ENCODE measurements at regions not wholly inside any gene's neighbourhood (a gene's known extent, or its start where the extent isn't known, plus 50 kb on each side); places are given as distances from the start of the nearest gene placed in this dataset.

- TF ChIP-seq CTCF (IDR thresholded peaks at IDR 0.05) = no peak
- TF ChIP-seq POLR2AphosphoS5 (IDR thresholded peaks at IDR 0.05) = no peak
- TF ChIP-seq POLR2A (IDR thresholded peaks at IDR 0.05) = no peak
- no peak for TF ChIP-seq EP300 (IDR thresholded peaks at IDR 0.05)
- WGBS, 2 donors (ENCODE audit: low coverage in 1 of 2) = 82 to 89% methylated on average over 3 of the region's 3 CpGs
- ATAC-seq = no peak
- Histone ChIP-seq H3K27me3 (no peaks in the 10 kb centered on the region), H3K4me1 (no peaks in the 10 kb centered on the region), H3K4me3 (no peak overlapping the region), H3K9me3 (no peaks in the 10 kb centered on the region), H3K27ac (no peak overlapping the region), H3K36me3 (no peaks in the 10 kb centered on the region)
Observed at GRCh38 chr5:81866994-81867393, 104.8 kb upstream of the ATG10 start.

GRCh38 chr5:81860778-81861177 is 109.9 kb upstream of the SSBP2 start:
- no peak for ATAC-seq
- H3K36me3 ChIP-seq = no peaks in the 10 kb centered on the region
- H3K27ac ChIP-seq = no peak overlapping the region
- peaks cover 0 to 24% (median 0%) of the 10 kb centered on the region in 3 donors for H3K4me1 ChIP-seq
- H3K9me3 ChIP-seq = no peaks in the 10 kb centered on the region
- no peaks in the 10 kb centered on the region for H3K27me3 ChIP-seq
- TF ChIP-seq POLR2AphosphoS5 (IDR thresholded peaks at IDR 0.05) (no peak), CTCF (IDR thresholded peaks at IDR 0.05) (no peak), POLR2A (IDR thresholded peaks at IDR 0.05) (no peak), EP300 (IDR thresholded peaks at IDR 0.05) (no peak)
- no peak overlapping the region for H3K4me3 ChIP-seq
- 94 to 100% methylated on average over 1 of the region's 1 CpG for WGBS, 2 donors (ENCODE audit: low coverage in 1 of 2)

- Histone ChIP-seq H3K27ac (no peak overlapping the region), H3K27me3 (no peaks in the 10 kb centered on the region), H3K9me3 (no peaks in the 10 kb centered on the region), H3K4me1 (peaks cover 0 to 35% (median 0%) of the 10 kb centered on the region in 3 donors), H3K4me3 (no peak overlapping the region), H3K36me3 (no peaks in the 10 kb centered on the region)
- 91 to 93% methylated on average over 6 of the region's 6 CpGs for WGBS, 2 donors (ENCODE audit: low coverage in 1 of 2)
- ATAC-seq = no peak
- TF ChIP-seq POLR2AphosphoS5 (IDR thresholded peaks at IDR 0.05) = no peak
- no peak for TF ChIP-seq EP300 (IDR thresholded peaks at IDR 0.05)
- no peak for TF ChIP-seq CTCF (IDR thresholded peaks at IDR 0.05)
- no peak for TF ChIP-seq POLR2A (IDR thresholded peaks at IDR 0.05)
Observed at GRCh38 chr5:81859624-81860023, 108.7 kb upstream of the SSBP2 start.

GRCh38 chr5:81856948-81857928 is 106.3 kb upstream of the SSBP2 start:
- Histone ChIP-seq H3K9me3 (no peaks in the 10 kb centered on the region), H3K27ac (peak overlapping the region; percentile 54 to 79 (median 70)), H3K36me3 (no peaks in the 10 kb centered on the region), H3K27me3 (no peaks in the 10 kb centered on the region), H3K4me3 (peak overlapping the region in 1 of 2 donors; percentile 13), H3K4me1 (peaks cover 3 to 59% (median 5%) of the 10 kb centered on the region in 3 donors)
- TF ChIP-seq CTCF (IDR thresholded peaks at IDR 0.05) (peak; percentile 16 to 54 (median 34)), EP300 (IDR thresholded peaks at IDR 0.05) (no peak), POLR2A (IDR thresholded peaks at IDR 0.05) (no peak), POLR2AphosphoS5 (IDR thresholded peaks at IDR 0.05) (peak; percentile 40)
- peak; percentile 70 for ATAC-seq
- 33 to 41% methylated on average over 3 to 5 of the region's 14 CpGs for WGBS, 2 donors (ENCODE audit: low coverage in 1 of 2)
